GM08714 (cell line): ENCODE measurements at regions not wholly inside any gene's neighbourhood (a gene's known extent, or its start where the extent isn't known, plus 50 kb on each side); places are given as distances from the start of the nearest gene placed in this dataset.

Experiments
- H3K4me3 ChIP-seq: fragments of 200-500 bp; sonication (Bioruptor generic); 2 replicates; pipeline ENCODE4 v1.5.1; 2014; ENCODE audit warnings: mild to moderate bottlenecking, low read length, inconsistent platforms
- ZNF274 ChIP-seq: IDR thresholded peaks from 2 replicates; pipeline ENCODE4 v1.6.1; 2012; ENCODE audit warnings: mild to moderate bottlenecking, low read depth, low read length

- no peak for TF ChIP-seq ZNF274
- H3K4me3 ChIP-seq = no peak overlapping the region
These were observed 274.9 kb upstream of the ZPLD1 start for GRCh38 chr3:102159810-102160451.

GRCh38 chr3:102161384-102162006, 273.3 kb upstream of the ZPLD1 start:
- TF ChIP-seq ZNF274 = no peak
- no peak overlapping the region for H3K4me3 ChIP-seq

DNA sequence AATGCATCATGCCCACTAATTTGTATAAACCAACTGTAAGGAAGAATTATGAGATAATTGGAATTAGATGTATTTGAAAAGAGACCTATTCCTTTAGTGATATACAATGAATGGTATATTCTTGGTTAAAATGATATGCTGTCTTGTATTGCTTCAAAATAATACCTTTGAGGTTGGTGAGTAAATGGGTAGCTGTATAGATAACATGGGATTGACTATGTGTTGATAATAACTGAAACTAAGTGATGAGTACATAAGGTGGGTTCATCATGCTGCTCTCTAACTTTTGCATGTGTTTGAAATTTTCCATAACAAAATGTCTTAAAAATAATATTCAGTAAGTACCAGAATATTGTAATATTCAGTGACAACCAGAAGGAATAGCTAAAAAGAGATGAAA, 272.6 kb upstream of the ZPLD1 start:
- H3K4me3 ChIP-seq = no peak overlapping the region
- no peak for TF ChIP-seq ZNF274

GRCh38 chr3:102163039-102163817, 271.6 kb upstream of the ZPLD1 start:
- no peak for TF ChIP-seq ZNF274
- H3K4me3 ChIP-seq = no peak overlapping the region

- no peak overlapping the region for H3K4me3 ChIP-seq
- no peak for TF ChIP-seq ZNF274
These were observed 271.0 kb upstream of the ZPLD1 start for GRCh38 chr3:102163818-102164154.

- H3K4me3 ChIP-seq = no peak overlapping the region
- TF ChIP-seq ZNF274 = no peak
These were observed 269.4 kb upstream of the ZPLD1 start for GRCh38 chr3:102165367-102165766.

DNA sequence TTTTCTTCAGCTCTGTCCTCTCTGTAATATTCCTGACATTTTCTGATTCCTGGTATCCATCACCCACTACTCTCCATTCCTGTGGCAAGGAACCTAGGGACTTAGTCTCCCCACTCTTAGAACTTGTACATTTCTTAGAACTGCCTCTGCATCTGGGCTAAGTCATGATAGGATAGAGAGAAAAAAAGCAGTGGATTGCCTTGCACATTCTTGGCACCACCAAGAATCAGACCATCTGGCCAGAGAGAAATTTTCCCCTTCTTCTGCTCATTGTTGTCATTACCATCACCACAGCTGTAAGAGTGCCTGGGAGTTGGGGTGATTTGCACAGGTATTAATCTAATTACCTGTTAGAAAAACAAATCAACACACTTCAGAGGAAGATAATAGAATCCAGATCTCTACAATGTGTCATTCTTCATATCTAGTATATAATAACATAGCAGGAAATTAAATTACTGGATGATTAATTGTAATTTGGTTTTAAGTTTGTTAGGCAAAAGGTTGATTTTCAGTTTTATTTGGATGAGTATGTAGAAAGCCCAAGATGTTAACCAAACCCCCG, 264.8 kb upstream of the ZPLD1 start:
- no peak overlapping the region for H3K4me3 ChIP-seq
- no peak for TF ChIP-seq ZNF274

- TF ChIP-seq ZNF274 = no peak
- H3K4me3 ChIP-seq = no peak overlapping the region
These were observed 264.3 kb upstream of the ZPLD1 start for GRCh38 chr3:102170545-102170944.

DNA sequence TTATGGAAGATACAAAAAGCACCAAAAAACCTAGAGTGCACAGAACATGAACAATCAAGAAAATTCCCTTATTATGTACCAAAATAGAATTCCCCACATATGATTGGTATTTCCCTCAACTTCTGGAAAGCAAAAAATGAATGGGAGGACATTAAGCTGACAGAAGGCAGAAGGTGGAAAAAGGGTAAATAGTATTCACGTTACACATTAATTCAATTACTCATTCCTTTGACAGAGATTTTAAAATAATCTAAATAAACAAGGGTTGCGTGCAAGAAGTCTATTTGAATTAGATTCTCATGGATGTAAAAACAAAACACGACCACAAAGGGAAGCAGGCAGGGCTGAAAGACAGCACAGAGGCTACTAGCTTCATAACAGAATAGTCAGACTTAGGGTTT, 260.5 kb upstream of the ZPLD1 start:
- no peak for TF ChIP-seq ZNF274
- no peak overlapping the region for H3K4me3 ChIP-seq

DNA sequence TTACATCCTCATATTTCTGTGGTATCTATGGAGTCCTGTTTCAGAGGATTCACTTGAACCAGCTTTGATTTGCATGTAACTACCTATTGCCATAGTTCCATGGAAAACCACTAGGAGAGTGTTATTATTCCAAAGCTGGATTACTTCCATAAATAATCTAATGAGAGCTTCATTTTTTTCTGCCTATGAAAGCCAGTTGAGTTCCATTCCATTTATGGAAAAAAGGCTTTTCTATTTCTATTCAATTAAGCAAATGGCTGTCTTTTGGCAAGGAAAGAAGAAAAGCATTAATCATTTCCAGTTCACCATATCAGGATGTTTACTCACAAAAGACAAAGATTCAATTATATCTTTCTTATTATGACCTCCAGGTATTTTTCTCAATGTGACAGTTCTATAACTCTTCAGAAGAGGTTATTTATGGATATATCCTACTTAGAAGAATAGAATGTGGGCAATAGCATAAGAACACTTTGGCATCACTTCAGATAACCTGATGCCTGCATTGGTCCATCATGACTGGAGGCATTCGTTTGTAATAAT, 259.9 kb upstream of the ZPLD1 start:
- no peak for TF ChIP-seq ZNF274
- H3K4me3 ChIP-seq = no peak overlapping the region

- TF ChIP-seq ZNF274 = no peak
- H3K4me3 ChIP-seq = no peak overlapping the region
These were observed 258.3 kb upstream of the ZPLD1 start for GRCh38 chr3:102176333-102177050.

DNA sequence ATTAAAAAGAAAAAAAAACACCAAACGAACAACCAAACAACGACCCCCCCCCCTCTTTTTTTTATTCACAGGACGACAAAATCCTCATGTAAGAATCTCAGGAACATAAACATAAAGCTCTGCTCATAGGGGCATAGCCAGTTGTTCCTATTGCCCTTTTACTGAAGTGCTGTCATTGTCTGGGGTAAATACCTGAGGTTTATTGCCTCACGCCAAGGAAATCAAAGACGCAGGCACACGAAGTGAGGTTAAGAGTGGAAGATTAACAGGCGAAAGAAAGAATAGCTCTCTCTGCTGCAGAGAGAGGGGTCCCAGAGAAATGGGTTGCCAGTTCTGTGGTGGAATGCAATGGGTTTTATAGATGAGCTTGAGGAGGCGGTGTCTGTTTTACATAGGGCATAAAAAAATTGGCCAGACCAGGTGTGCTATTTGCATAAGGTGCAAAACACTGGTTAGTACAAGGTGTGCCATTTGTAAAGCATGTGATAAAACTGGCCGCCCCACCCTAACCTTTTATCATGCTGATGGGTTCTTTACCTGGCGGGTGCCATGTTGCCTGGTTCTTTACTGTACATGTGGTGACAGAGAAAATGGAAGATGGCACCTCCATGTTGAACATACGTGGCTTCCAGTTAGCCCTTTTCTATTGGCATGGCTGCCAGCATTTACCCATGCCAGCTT, 257.6 kb upstream of the ZPLD1 start:
- no peak for TF ChIP-seq ZNF274
- H3K4me3 ChIP-seq = no peak overlapping the region

- no peak for TF ChIP-seq ZNF274
- H3K4me3 ChIP-seq = no peak overlapping the region
These were observed 256.0 kb upstream of the ZPLD1 start for GRCh38 chr3:102178817-102179216.
